DMS 273 (cell line): ENCODE measurements at regions not wholly inside any gene's neighbourhood (a gene's known extent, or its start where the extent isn't known, plus 50 kb on each side); places are given as distances from the start of the nearest gene placed in this dataset.

Source experiments
- DNase-seq: peaks from one replicate; lab custom pipeline; 2025; ENCODE audit not compliant: unreplicated experiment; lab: John Stamatoyannopoulos, UW

DNA sequence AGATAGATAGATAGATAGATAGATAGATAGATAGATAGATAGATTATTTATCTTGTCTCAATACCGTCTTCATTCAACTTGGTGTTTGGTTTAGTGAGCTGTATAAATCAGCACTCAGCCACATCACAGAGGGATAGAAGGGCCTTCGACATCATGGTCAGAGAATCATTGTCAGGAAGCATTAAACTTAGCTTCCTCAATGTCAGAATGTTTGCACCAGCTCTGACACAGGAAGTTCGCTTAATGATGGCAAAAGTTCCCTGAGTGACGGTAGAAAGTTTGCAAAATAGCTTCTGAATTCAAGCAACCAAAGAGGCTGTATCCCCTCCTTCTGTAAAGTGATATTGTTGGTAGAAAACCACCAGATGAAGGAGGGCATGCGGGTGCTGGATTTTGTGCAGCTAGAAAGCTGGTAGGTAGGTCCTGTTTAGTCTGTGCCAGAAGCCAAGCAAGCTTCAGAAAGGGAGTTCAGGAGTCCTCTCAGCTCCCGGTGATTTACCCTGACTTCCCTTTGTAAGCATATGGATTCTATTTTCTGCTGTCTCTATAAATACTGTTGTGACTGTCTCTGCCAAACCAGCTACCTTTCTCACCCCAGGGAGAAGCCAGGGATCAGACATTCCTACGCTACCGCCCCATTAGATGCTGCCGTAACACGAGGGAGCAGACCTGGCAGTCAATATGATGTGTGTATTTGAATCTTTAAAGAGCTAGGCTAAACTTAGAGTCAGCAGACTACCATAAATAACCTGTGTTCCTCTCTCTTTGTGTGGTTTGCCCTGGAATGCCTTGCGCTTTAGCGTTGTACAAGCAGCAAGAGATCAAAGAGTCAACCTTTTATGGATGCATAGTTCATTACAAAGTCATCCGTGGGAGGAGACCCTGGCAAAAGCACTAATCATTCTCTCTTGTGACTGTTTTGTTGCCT is 200.5 kb upstream of the KIAA1217 start:
- DNase-seq, result no peak

DNA sequence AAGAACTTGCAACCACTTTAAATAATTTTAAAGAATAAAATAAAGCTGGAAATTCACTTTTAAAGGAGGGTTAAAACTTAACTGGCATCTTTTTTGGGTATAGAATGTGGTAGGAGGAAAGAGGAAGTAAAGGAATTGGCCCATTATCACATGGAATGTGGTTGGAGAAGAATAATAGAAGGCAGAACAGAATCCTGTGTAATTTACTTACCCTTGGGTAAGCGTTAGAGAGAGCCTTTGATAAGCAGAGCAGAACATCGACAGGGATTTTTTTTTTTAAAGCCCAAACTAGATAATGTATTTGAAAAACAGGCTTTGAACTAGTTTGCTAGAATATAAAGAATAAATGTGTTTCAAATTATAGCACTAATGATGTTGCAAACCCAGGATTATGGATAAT is 199.8 kb upstream of the KIAA1217 start:
- DNase-seq, result no peak

DNA sequence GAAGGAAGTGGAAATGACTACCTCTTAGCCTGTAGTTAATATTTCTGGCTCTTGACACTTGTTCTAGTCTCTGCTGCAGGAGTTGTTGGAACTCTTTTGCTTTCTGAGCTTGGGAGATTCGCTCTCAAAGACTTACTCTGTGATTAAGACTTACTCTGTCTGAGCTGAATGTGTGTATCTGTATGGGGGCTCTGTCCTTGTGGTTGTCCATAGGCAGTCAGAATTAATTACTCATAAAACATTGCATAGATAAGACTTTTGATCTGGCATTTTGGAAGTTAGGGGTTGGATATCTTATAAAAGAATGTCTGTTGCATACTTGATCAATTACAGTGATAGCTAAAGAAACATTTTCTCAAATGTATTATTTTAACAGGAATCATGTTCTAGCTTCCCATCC is 199.2 kb upstream of the KIAA1217 start:
- DNase-seq, result no peak

DNA sequence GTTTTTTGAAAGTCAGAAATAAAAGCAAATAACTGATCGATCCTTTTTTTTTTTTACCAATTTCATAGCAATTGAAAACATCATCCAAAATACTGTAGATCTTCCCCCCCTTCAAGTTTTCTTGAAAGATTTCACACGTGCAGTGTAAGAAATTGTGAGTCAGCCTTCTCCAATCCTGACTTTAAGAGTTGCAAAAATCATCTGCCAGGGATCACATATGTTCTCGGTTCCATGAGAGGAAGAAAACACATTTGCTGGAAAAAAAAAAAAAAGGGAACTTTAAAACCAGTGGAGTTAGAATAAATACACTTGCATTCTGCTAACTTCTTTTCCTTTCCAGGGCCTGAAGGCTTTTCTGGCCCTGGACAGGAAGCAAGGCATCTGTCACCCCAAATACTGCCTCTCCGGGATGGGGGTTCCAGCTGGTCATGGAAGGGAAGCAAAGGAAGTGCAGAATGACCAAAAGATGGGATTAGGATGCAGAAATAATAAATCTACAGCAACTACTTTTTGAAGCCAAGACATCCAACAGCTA is 198.4 kb upstream of the KIAA1217 start:
- DNase-seq, result no peak

DNA sequence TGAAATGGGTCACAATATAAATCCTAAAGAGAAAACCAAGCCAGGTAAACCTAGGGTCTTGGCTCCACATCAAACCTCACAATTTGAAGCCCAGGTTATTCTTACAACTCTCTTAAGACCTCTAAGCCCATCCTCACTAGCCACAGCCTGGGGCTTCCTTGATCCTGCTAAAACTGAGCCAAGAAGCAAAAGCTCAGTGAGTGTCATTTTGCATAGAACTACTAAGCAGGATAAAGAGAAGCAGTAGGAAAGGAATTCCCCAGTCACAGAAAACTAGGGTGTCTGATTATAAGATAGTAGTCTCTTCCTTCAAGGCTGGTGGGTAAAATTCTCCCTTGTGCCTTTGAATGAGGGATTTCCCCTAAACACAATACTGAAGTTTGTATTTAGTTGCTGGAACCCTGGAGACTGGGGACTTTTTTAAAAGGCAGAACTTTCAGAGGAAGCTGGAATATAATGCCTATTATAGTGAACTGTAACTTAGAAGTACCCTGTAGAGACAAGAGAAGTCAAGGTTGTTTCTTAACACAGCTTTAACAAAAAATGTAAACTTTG is 196.6 kb upstream of the KIAA1217 start:
- no peak for DNase-seq

DNA sequence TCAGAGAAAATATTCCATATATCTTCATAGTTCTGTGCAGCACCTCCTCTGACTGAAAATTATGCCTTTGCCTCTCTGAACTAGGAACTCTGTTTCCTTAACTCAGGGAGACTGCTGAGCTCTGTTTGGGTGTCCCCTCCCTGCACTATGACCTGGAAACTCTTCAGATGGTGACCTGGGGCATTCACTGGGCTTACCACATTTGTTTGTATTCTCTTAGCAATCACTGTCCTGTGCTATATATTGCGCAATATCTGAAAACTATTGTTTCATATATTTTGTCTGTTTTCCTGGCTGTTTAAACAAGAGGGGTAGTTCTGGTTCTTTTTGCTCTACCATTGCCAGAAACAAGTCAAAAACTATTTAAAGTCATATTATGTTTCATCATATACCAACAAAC is 181.8 kb upstream of the KIAA1217 start:
- no peak for DNase-seq

DNA sequence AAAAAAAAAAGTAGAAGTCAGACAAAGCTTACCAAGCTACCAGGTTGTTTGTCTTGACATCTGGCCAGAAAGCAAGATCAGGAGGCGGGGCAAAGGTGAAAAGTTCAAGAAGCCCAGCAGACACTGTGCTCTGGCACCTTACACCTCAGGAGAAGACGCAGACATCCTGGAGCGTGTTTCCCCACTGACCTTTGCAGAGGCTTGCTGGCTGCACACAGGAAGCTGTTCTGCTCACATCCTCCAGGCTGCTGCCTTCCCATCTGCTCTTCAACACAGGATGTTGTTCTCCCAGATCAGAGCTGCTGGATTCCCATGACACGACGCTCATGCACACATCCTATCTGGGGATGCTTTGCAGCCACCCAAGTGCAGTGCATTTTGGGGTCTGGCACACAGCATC is 174.4 kb upstream of the KIAA1217 start:
- peak; percentile 8 for DNase-seq

DNA sequence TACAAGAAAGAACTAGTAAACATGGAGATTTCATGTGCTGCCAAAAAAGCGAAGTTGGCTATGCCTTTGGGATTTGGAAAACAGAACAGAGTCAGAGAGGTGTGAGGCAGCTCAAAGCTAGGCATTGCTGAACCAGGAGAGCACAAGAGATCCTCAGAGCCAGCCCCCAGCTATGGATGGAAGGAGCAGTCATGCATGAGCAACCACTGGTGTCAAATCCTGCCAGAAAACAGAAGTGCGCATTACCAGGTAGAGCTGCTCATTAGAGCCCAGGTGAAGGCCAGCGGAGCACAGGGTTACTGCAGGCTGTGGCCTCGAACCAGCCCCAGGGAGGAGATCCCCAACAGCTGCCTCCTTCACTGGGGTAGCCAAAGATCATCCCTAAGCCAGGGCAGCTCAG is 173.2 kb upstream of the KIAA1217 start:
- no peak for DNase-seq

DNA sequence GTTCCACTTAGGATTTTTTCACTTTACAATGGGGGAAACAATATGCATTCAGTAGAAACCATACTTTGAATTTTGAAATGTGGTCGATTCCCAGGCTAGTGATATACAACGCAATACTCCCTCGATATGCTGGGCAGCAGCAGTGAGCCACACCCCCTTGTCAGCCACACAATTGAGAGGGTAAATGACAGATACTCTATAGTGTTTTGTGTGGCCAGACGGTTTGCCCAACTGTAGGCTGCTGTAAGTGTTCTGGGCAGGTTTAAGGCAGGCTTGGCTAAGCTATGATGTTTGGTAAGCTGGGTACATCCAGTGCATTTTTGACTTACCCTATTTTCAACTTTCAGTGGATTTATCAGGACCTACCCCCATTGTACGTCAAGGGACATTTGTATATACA is 169.6 kb upstream of the KIAA1217 start:
- DNase-seq, result no peak

DNA sequence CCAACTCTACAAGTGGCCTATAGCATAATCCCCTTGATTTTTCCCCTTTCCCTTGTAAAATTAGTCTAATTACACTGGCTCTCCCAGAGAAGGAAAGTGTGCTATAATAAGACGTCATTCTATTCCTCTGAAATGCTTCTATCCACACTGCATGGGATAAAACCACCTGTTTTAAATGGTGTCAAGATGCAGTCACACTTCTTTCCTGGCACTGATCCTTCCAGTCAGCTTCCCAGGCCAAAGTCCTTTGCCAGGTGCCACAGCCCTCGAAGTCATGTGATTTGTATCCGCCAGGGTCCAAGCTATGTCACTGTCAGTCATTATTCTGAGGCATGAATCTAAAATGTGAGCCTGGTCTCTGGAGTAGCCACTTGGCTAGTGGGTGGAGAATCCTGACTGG is 169.0 kb upstream of the KIAA1217 start:
- no peak for DNase-seq

DNA sequence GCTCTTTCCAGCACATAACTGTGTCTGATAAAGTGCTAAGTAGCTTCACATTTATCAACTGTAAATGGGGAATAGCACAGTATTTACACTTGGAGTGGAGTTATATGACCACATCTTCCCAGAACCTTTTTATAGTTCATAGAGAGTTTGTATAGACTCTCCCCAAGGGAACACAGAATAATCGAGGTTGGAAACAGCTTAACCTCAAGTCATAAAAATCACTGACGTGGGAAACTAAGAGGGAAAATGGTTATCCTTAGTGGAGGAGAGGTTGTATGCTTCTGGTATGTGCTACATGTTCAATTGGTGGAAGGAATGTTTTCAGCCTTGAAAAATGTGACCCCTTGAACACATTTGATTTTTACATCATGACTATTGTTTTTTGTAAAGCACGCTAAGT is 167.9 kb upstream of the KIAA1217 start:
- no peak for DNase-seq

DNA sequence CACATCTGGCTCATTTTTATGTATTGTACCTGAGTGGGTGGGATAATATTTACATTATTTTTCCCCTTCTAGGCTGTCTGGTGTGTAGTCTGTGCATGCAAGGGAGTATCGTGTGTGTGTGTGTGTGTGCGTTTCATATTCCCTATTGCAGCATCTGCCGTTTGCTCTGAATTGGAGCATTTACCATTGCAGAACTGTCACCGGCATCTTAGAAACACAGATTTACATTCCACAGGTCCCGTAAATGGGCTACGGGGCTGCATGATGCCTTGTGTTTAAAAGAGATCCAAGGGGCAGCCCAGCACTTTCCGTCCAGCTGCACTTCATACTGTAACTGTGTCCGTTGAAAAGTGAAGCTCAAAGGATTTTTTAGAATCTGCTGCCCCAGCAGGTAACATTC is 167.1 kb upstream of the KIAA1217 start:
- DNase-seq, result no peak

DNA sequence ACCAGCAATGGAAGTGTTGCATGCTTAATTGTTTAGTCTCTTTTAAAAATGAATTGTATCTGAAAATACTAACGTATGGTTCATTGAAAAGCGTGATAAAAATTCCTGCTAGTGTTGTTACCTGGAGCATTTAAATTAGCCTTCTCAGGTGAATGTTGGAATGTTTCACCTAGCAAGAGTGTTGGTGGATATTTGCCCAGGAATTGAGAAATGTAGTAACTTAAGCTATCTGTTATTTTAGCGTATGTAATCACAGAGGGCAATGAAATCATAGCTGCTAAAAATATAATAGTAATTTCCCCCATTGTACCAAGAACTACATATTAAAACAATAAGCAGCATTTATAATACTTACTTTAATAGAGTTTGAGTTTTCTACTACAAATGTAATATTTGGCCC is 166.1 kb upstream of the KIAA1217 start:
- DNase-seq, result no peak

DNA sequence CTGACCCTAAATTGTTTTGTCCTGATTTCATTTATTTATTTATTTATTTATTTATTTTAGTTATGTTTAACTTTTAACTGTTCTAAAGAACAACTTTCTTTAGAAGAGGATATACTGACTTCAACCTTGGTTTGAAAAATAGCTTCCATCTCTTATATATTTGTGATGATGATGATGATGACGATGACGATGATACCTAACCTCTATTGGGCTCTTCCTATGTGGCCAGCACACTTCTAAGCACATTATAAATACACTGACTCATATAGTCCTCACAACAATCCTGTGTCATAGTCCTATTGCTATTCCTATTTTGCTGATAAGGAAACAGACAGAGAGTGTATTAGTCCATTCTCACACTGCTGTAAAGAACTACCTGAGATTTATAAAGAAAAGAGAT is 162.9 kb upstream of the KIAA1217 start:
- no peak for DNase-seq

DNA sequence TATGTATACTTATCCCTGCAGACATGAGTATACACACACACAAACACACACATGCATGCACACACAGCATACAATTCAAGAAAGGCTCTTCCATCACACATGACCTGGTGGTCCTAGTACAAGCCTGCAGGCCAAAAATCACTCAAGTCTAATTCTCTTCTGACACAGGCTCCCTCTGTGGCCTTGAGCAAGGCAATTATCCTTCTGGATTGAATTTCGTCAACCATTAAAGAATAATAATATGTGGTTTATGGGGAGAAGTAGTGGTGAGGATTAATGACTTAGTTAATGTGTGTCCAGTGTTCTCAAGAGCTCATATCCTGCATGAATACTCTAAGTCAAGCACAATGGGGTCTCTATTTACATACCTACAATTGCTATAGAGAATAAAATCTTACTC is 161.8 kb upstream of the KIAA1217 start:
- DNase-seq, result no peak

DNA sequence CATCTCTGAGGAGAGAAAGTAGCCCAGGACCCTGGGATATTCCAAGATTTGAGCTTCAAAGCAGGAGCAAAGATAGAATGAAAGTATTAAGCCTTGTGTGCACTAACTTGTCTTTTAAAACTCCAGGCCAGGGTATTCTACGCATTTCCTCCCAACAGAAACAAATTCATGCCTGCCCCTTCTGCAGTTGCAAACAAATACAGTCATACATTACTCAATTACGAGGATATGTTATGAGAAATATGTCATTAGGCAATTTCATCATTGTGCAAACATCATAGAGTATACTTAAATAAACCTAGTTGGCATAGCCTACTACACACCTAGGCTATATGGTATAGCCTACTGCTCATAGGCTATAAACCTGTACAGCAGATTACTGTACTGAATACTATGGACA is 154.5 kb upstream of the KIAA1217 start:
- no peak for DNase-seq

DNA sequence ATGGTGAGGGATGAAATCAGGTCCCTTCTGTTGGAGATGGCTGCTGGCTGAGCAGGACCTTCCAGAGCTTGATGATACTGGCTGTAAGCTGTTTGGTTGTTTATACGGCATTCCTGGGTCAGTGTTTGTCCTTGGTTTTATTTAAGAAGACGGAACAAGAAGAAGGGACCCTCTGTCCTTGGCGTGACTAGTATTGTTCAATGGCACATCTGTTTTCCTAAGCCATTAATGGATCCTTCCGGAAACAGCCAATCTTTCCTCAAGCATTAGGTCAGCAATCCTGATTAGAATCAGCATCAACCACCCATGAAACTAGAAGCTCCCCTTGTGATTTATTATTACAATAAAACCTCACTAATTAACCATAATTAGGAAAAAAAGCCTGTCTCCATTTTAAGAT is 128.7 kb upstream of the KIAA1217 start:
- DNase-seq, result no peak

DNA sequence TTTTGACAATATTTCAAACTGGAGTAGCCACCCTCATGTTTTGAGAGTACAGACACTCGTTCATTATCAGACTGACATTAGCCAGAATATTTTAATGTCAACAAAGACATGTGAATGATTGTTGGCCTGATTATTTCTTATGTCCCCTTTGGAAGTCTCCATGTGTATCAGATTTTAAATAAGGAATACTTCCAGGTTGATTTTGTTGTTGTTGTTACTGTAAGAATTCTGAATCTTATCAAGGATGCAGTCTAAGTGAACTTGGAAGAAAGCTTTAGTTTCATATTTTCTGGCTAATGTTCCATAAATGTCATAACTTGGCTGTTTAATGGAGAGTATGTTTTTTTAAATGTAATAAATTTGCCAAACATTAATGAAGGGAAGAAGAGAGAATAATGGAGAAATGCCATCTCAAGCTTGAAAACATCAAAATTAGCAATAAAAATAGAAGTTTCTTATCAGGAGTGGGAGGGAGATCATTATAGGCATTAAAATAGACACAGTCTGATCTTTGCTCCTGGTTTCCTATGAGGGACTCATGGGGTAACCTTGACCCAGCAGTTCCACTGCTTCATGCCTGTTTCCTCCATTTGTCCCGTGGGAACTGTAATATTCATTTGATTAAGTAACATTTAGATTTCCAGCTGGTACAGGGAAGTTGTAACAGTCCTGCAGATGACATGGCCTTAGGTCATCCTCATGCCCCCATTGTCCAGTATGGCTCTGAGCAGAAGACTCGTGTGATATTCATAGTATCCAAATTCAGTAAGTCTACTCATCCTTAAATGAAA is 122.4 kb upstream of the KIAA1217 start:
- no peak for DNase-seq

DNA sequence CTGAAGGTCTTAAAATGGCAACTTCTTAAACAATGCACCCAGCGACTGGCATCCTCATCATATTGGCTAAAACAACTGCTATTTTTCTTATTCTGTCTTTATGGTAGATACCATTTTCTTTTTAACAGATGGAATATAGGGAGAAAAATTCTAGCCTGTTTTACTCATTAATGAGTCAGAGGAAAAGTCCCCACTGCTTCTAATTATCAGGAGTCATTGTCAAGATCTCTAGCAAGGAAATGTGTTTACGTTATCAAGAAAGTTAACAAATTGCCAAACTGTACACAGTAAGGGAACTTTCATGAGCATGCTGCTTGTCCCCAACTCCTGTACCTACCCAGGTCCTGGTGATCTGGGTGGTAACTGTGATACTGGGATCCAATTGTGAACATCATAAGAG is 117.7 kb upstream of the KIAA1217 start:
- no peak for DNase-seq

DNA sequence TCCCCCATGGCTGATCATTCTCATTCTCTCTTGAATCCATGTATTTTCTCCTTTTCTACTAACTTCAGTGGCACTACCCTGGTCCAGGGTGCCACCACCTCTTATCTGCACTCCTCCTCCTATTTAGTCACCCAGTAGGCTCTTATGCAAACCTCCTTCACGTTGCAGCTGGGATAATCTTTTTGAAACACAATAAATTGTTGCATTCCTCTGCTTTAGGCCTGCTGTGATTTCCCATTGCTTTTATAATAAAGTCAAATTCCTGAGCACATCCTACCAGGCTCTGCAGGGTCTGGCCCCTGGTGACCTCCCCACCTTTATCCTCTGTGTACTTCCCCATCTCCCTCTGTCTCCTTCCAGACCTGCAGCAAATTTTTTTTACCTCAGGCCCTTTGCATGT is 112.7 kb upstream of the KIAA1217 start:
- no peak for DNase-seq

DNA sequence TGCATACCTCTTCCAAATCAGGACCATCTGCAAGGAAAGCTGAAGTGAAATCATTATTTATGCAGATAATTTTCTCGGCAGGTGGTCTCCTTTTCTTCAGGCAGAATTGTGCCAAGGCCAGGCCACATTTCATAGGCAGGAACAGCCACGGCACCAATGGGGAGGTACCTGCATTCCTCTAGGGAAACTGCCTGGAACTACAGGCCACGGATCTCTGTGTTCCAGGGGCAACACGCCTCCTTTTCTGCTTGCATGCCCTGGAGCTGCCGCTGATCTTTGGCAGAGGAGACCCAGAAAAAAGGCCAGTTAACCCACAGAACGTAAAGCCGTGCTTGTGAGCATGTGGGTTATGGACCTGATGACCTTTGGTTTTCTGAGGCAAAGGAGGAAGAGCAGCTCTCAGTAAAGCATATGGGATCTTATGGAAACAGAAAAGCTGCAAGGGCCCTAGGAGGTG is 111.2 kb upstream of the KIAA1217 start:
- peak; percentile 86 for DNase-seq

DNA sequence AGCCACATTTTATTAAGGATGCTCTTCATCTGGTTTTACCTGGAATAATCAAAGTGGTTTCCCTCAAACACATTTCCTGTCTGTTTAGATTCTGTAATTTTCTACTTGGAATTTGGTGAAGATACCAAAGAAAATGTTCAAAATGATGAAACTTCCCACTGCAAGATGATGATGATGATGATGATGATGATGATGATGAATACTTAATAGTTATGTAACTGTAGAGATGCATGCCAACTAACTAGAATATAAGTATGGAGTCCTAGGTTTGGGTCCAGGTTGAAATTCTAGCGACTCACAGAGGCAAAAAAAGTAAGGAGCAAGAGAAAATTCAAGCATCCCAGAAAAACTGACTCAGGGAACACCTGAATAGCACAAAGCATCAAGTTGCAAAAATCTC is 104.0 kb upstream of the KIAA1217 start:
- DNase-seq, result no peak
